Astrocyte (in vitro differentiated cells and primary cell): ENCODE measurements at regions not wholly inside any gene's neighbourhood (a gene's known extent, or its start where the extent isn't known, plus 50 kb on each side); places are given as distances from the start of the nearest gene placed in this dataset.

ENCODE experiments used
- EZH2 ChIP-seq: IDR thresholded peaks from 2 replicates; pipeline ENCODE4 v1.6.1; 2012; ENCODE audit warnings: mild to moderate bottlenecking, low read length, inconsistent platforms; ENCODE audit not compliant: insufficient read depth
- TF ChIP-seq, protein P1 (sequence below): IDR thresholded peaks from 2 replicates; pipeline ENCODE4 v1.5.1; 2011; ENCODE audit warnings: low read depth, mild to moderate bottlenecking, inconsistent platforms, low read length, moderate library complexity; ENCODE audit not compliant: insufficient read depth

DNA sequence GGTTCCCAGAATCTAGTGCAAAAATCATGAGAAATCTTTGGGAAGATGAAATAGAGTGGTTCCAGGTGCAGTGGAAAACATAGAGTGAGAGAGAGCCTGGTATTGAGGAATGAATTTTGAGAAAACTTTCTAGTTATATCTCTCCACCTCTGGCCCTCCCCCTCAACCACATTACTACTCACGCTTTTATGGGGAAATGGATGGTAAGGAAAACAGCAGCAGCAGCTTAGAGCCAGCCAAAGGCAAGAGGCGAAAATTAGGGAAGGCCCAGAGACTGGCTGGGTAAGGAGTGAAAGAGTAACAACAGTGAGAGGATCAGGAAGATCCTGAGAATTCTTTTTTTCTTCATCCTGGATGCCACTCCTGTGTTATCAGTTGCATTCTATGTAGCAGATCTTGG is 187.9 kb upstream of the ECI2 start:
- TF ChIP-seq, protein P1, sequence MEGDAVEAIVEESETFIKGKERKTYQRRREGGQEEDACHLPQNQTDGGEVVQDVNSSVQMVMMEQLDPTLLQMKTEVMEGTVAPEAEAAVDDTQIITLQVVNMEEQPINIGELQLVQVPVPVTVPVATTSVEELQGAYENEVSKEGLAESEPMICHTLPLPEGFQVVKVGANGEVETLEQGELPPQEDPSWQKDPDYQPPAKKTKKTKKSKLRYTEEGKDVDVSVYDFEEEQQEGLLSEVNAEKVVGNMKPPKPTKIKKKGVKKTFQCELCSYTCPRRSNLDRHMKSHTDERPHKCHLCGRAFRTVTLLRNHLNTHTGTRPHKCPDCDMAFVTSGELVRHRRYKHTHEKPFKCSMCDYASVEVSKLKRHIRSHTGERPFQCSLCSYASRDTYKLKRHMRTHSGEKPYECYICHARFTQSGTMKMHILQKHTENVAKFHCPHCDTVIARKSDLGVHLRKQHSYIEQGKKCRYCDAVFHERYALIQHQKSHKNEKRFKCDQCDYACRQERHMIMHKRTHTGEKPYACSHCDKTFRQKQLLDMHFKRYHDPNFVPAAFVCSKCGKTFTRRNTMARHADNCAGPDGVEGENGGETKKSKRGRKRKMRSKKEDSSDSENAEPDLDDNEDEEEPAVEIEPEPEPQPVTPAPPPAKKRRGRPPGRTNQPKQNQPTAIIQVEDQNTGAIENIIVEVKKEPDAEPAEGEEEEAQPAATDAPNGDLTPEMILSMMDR: no peak
- no peak for TF ChIP-seq EZH2
